ENCODE measurements at regions not wholly inside any gene's neighbourhood (a gene's known extent, or its start where the extent isn't known, plus 50 kb on each side); places are given as distances from the start of the nearest gene placed in this dataset.

DNA sequence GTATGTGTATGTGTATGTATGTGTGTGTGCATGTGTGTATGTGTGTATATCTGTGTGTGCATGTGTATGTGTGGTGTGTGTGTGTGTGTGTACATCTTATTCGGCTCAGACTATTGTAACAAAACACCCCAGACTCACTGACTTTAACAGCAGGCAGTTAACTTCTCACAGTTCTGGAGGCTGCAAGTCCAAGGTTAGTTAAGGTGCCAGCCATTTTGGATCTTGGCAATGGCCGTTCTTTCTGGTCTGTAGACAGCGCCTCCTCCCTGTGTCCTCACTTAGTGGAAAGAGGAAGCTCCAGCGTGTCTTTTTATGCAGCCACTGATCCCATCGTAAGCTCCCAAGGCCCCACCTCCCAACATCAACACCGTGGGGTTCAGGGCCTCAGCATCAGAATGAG lies 128.3 kb upstream of the THBS2 start:
- TF ChIP-seq EP300 (IDR thresholded peaks at IDR 0.05) = no peak
- TF ChIP-seq, protein P1, sequence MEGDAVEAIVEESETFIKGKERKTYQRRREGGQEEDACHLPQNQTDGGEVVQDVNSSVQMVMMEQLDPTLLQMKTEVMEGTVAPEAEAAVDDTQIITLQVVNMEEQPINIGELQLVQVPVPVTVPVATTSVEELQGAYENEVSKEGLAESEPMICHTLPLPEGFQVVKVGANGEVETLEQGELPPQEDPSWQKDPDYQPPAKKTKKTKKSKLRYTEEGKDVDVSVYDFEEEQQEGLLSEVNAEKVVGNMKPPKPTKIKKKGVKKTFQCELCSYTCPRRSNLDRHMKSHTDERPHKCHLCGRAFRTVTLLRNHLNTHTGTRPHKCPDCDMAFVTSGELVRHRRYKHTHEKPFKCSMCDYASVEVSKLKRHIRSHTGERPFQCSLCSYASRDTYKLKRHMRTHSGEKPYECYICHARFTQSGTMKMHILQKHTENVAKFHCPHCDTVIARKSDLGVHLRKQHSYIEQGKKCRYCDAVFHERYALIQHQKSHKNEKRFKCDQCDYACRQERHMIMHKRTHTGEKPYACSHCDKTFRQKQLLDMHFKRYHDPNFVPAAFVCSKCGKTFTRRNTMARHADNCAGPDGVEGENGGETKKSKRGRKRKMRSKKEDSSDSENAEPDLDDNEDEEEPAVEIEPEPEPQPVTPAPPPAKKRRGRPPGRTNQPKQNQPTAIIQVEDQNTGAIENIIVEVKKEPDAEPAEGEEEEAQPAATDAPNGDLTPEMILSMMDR (IDR thresholded peaks at IDR 0.05) = no peak
